Glomerular visceral epithelial cell (primary cell): ENCODE measurements at regions not wholly inside any gene's neighbourhood (a gene's known extent, or its start where the extent isn't known, plus 50 kb on each side); places are given as distances from the start of the nearest gene placed in this dataset.
A peak's percentile ranks its signal among the peaks of the same experiment; 100 is the strongest.

Experiments used
- DNase-seq: peaks from one replicate; pipeline ENCODE4 v3.0.0-alpha.2; 2016; ENCODE audit errors: extremely low spot score

GRCh38 chr1:216820345-216820744, 97.1 kb upstream of the ESRRG start:
- DNase-seq = no peak

GRCh38 chr1:216818284-216818683, 95.1 kb upstream of the ESRRG start:
- DNase-seq = no peak

GRCh38 chr1:216815260-216816131, 92.3 kb upstream of the ESRRG start:
- DNase-seq = peak; percentile 20

- DNase-seq = no peak
Observed at GRCh38 chr1:216814576-216815259, 91.5 kb upstream of the ESRRG start.

GRCh38 chr1:216812966-216813365, 89.7 kb upstream of the ESRRG start:
- DNase-seq = peak; percentile 49

GRCh38 chr1:216809649-216810048, 86.4 kb upstream of the ESRRG start:
- DNase-seq = no peak

GRCh38 chr1:216807696-216808095, 84.5 kb upstream of the ESRRG start:
- DNase-seq = peak; percentile 7

- DNase-seq = no peak
Observed at GRCh38 chr1:216805953-216806352, 82.7 kb upstream of the ESRRG start.

GRCh38 chr1:216805233-216805632, 82.0 kb upstream of the ESRRG start:
- no peak for DNase-seq

- no peak for DNase-seq
Observed at GRCh38 chr1:216804111-216804510, 80.9 kb upstream of the ESRRG start.

- no peak for DNase-seq
Observed at GRCh38 chr1:216794586-216794985, 71.4 kb upstream of the ESRRG start.

GRCh38 chr1:216793973-216794372, 70.7 kb upstream of the ESRRG start:
- DNase-seq = no peak

GRCh38 chr1:216793303-216793702, 70.1 kb upstream of the ESRRG start:
- DNase-seq = no peak

GRCh38 chr1:216788671-216789070, 65.4 kb upstream of the ESRRG start:
- DNase-seq = peak; percentile 18

GRCh38 chr1:216785737-216786136, 62.5 kb upstream of the ESRRG start:
- DNase-seq = no peak

GRCh38 chr1:216785221-216785620, 62.0 kb upstream of the ESRRG start:
- no peak for DNase-seq

- DNase-seq = no peak
Observed at GRCh38 chr1:216779686-216780085, 56.5 kb upstream of the ESRRG start.

GRCh38 chr1:216778737-216779136, 55.5 kb upstream of the ESRRG start:
- DNase-seq = no peak

GRCh38 chr1:216777148-216777547, 53.9 kb upstream of the ESRRG start:
- no peak for DNase-seq
